Hematopoietic multipotent progenitor cell treated with erythropoietin and hydrocortisone succinate and interleukin-3 and kit ligand, for 4 days (in vitro differentiated cells): ENCODE measurements at regions not wholly inside any gene's neighbourhood (a gene's known extent, or its start where the extent isn't known, plus 50 kb on each side); places are given as distances from the start of the nearest gene placed in this dataset.
"Not testable (repeated sequence)": the region's sequence is repeated elsewhere in the genome, so short reads cannot be mapped to it uniquely, and the experiment has no call there.

Experiments used
- DNase-seq: peaks from one replicate; pipeline ENCODE4 v3.0.0-alpha.2; 2015

GRCh38 chr15:22263738-22264137, 183.4 kb downstream of the OR4M2 start:
- DNase-seq: no peak

DNA sequence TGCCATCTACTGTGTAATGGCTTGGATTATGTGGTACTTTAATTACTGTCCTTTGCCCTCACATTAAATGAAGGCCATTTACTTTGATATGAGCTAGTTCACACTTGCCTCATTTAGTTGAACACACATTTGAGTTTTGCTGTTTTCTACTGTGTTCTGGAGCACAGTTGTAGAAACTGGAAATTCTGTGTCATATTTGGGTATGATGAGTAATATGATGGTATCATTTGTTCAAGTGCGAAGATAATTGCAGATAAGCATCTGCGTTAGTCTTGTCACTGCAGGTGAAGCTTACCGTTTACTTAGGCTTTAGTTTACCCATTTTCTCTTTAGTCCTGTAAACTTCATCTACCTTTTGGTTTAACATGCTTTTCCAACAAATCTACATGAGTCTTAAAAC, 183.9 kb downstream of the OR4M2 start:
- not testable (repeated sequence) for DNase-seq

- no peak for DNase-seq
These were observed 185.0 kb downstream of the OR4M2 start for GRCh38 chr15:22265056-22265945.

DNA sequence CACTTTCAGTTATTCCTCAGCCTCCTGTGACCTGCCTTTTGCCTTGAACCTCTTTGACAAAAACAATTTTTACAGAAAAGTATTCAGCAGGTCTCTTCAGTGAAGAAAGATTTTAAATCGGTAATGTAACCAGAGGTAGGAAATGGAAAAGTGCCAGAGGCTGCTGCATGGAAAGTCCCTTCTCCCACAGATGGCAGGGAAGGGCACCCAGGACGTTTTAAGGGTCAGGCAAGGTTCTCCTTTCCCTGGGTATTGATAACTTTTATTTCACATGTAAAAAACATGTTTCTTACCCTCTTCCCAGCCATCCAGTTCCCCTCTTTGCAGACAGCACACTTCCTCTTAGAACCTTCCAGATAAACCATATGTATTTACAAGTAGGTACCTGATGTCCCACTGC, 185.6 kb downstream of the OR4M2 start:
- DNase-seq: no peak

GRCh38 chr15:22267761-22268160, 187.4 kb downstream of the OR4M2 start:
- DNase-seq: no peak

DNA sequence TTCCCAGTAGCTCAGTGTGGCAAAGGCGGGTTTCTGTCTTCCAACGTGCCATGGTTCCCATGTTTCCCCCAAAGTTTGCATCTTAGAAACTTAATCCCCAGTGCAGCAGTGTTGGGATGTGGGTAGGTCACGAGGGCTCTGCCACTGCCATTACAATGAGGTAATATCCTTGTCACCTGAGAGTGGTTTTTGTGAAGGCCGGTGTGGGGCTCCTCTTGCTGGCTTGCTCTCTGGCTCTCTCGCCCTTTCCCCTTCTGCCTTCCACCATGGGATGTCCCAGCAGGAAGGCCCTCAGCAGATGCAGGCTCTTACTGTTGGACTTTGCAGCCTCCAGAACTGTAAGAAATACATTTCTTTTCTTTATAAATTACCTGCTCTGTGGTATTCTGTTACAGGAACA, 187.9 kb downstream of the OR4M2 start:
- DNase-seq: not testable (repeated sequence)

- not testable (repeated sequence) for DNase-seq
These were observed 188.3 kb downstream of the OR4M2 start for GRCh38 chr15:22268654-22269053.

GRCh38 chr15:22272286-22273160, 186.2 kb upstream of the GOLGA6L22 start:
- not testable (repeated sequence) for DNase-seq

DNA sequence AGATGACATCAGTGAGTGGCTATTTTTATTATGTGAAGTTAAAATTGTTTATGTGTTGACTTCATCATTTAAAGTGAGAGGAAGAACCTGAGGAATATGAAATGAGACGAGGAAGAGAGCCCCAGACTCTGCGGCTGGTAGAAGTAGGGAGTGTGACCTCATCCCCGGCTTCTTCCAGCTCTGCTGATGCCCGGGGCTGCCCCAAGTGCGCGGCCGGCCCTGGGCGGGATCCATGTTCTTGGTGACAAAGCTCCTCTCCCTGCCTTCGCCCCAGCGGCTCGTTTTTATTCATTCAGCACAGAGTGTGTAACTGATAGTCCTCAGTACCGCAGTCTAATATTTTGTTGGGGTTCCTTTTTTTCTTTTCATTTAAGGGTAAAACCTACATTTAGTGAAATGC, 185.5 kb upstream of the GOLGA6L22 start:
- not testable (repeated sequence) for DNase-seq

DNA sequence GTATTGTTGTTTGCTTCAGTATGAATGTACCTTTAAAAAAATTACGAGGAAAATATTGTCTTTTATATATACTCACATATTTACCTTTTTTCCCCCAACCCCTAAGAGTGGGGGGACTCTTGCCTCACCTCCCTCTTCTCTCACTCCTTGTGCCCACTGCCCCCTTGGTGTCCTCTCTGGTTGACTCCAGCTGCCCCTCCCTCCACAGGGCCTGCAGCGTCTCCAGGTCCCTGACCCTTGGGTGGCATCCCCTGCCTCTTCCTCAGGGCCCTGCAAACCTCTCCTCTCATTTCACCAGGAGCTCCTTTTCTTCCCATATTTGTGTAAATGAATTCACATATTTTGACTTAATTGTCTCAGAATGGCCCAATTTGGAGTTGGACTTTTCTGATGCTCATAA, 184.3 kb upstream of the GOLGA6L22 start:
- DNase-seq: not testable (repeated sequence)

GRCh38 chr15:22280770-22281169, 177.9 kb upstream of the GOLGA6L22 start:
- not testable (repeated sequence) for DNase-seq

DNA sequence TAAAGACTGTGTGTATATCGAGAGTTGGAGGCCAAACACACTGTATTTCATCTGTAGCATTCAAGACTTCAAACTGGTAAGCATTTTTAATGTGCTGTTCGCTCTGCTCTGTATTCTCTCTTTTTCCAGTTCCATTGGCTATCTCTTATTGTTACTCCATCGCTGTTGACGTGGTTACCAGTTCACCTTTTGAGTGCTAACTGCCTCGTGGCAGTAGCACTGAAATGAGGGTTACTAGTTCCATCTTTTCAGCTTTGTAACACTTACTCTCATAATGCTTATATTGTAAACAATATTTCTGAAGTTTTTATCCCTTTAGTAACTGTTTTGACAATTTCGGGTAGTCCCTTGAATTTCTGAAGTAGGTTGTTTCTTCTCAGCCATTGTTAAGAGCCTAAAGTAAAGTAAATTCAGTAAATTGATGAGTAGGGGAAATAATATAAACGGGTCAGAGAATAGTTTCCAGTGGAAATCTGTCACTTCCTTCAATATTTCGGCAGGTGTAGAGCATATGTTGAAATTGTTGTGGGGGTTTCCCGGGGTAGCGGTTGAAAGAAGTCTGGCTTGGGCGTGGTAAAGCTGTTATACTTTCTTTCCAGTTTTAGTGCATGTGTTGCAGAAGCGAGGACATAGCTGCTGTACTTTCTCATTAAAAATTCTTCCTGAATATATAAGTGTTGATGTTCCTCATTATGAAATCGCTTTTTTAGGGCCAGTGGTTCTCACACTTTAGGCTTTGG, 175.7 kb upstream of the GOLGA6L22 start:
- DNase-seq: not testable (repeated sequence)

- DNase-seq: not testable (repeated sequence)
These were observed 173.8 kb upstream of the GOLGA6L22 start for GRCh38 chr15:22284795-22285420.

- not testable (repeated sequence) for DNase-seq
These were observed 167.6 kb upstream of the GOLGA6L22 start for GRCh38 chr15:22291054-22291453.

GRCh38 chr15:22303112-22303511, 155.6 kb upstream of the GOLGA6L22 start:
- not testable (repeated sequence) for DNase-seq
